PC-3 (cell line): ENCODE measurements at regions not wholly inside any gene's neighbourhood (a gene's known extent, or its start where the extent isn't known, plus 50 kb on each side); places are given as distances from the start of the nearest gene placed in this dataset.

Experiments
- ATAC-seq: fragments of 200-7000 bp; cut with Tn5 transposase; 2 replicates; pipeline ENCODE4 v1.9.1; 2020; ENCODE audit warnings: mild to moderate bottlenecking, moderate library complexity
- BruUV-seq: library from RNA; stranded (reverse); fragments of 400-500 nt; replicated peaks from 2 replicates; lab custom pipeline; 2021; lab: Mats Ljungman, UMichigan
- CTCF ChIA-PET: fragments of 300-600 bp; sonication (Branson Sonifier 250); formaldehyde crosslinking; loops from one replicate; lab custom pipeline; 2022; ENCODE audit warnings: antibody characterized with exemption; lab: Charles Lee
- POLR2A ChIA-PET: fragments of 300-600 bp; sonication (Branson Sonifier 250); formaldehyde crosslinking; loops from one replicate; lab custom pipeline; 2022; ENCODE audit warnings: antibody characterized with exemption; ENCODE audit not compliant: unreplicated experiment; lab: Charles Lee
- DNase-seq: peaks from one replicate; pipeline ENCODE4 v3.0.0-alpha.2; 2015
- H2AFZ ChIP-seq: fragments of 300-600 bp; sonication (generic); 2 replicates; pipeline ENCODE4 v1.6.0; 2016; ENCODE audit warnings: antibody characterized with exemption, low read length
- H3F3A ChIP-seq: fragments of 300-600 bp; sonication (generic); one replicate; pipeline ENCODE4 v1.6.0; 2017; ENCODE audit warnings: antibody characterized with exemption, low read length, control low read depth, mild to moderate bottlenecking; ENCODE audit not compliant: unreplicated experiment
- H3K27ac ChIP-seq: fragments of 300-600 bp; sonication (generic); 2 replicates; pipeline ENCODE4 v1.5.1; 2016; ENCODE audit warnings: mild to moderate bottlenecking, low read length
- H3K27me3 ChIP-seq: fragments of 300-600 bp; sonication (generic); 2 replicates; pipeline ENCODE4 v1.6.1; 2016; ENCODE audit warnings: low read length, mixed read lengths
- H3K36me3 ChIP-seq: fragments of 300-600 bp; sonication (generic); 2 replicates; pipeline ENCODE4 v1.6.1; 2016; ENCODE audit warnings: low read depth, mixed run types, low read length, mixed read lengths
- H3K4me1 ChIP-seq: fragments of 300-600 bp; sonication (generic); 2 replicates; pipeline ENCODE4 v1.5.1; 2016; ENCODE audit warnings: low read length; ENCODE audit not compliant: insufficient read depth
- H3K4me2 ChIP-seq: fragments of 300-600 bp; sonication (generic); 2 replicates; pipeline ENCODE4 v1.6.0; 2016; ENCODE audit warnings: low read length
- H3K4me3 ChIP-seq: fragments of 300-600 bp; sonication (generic); 2 replicates; pipeline ENCODE4 v1.5.1; 2016; ENCODE audit warnings: mild to moderate bottlenecking, low read length, mixed read lengths
- H3K79me2 ChIP-seq: fragments of 300-600 bp; sonication (generic); 2 replicates; pipeline ENCODE4 v1.6.1; 2017; ENCODE audit warnings: low read length, mixed read lengths
- H3K9ac ChIP-seq: fragments of 300-600 bp; sonication (generic); 2 replicates; pipeline ENCODE4 v1.6.0; 2016; ENCODE audit warnings: mild to moderate bottlenecking, low read length
- H3K9me2 ChIP-seq: fragments of 300-600 bp; sonication (generic); replicated peaks from 2 replicates; pipeline ENCODE4 v1.6.1; 2016; ENCODE audit warnings: mixed run types, low read length, mixed read lengths
- H3K9me3 ChIP-seq: fragments of 300-600 bp; sonication (generic); 2 replicates; pipeline ENCODE4 v1.6.1; 2016; ENCODE audit warnings: low read length, mixed read lengths
- H4K20me1 ChIP-seq: fragments of 300-600 bp; sonication (generic); 2 replicates; pipeline ENCODE4 v1.6.1; 2016; ENCODE audit warnings: low read length, mixed read lengths
- EZH2 ChIP-seq: fragments of 300-600 bp; sonication (generic); IDR thresholded peaks from one replicate; pipeline ENCODE4 v1.6.1; 2017; ENCODE audit warnings: antibody characterized with exemption, mild to moderate bottlenecking, low read length; ENCODE audit not compliant: unreplicated experiment
- EZH2phosphoT487 ChIP-seq: fragments of 300-600 bp; sonication (generic); IDR thresholded peaks from 2 replicates; pipeline ENCODE4 v1.6.1; 2018; ENCODE audit warnings: mild to moderate bottlenecking, antibody characterized with exemption, low read length, borderline replicate concordance
- intact Hi-C: fragments of 100-400 bp; cut with micrococcal nuclease; formaldehyde crosslinking; loops from 2 replicates; pipeline ENCODE4 v1.9.0; 2023
- TF ChIP-seq, protein P1 (sequence below): fragments of 300-600 bp; sonication (generic); conservative IDR thresholded peaks from 2 replicates; pipeline ENCODE4 v1.5.1; 2017; ENCODE audit warnings: antibody characterized with exemption, low read depth, mild to moderate bottlenecking, low read length

DNA sequence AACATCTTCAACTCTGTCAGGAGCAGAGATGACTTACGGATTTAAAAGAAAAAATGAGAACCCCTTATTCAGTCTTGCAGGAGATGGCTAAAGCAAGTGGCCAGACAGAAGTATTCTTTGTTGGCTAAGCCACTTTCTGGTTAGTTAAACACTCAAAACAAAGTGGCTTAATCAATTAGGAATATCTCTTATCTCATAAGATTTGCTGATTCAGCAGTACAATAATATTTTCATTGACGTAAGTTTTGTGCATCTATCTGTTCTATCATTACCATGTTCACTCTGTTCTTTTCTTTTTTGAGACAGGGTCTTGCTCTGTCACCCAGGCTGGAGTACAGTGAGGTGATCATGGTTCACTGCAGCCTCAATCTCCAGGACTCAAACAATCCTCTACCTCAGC, 342.0 kb downstream of the EN1 start:
- Histone ChIP-seq H3K9ac (no peak overlapping the region), H3K79me2 (no peaks in the 10 kb centered on the region), H3K4me1 (no peaks in the 10 kb centered on the region), H3K4me3 (no peak overlapping the region), H3K36me3 (no peaks in the 10 kb centered on the region), H3F3A (no peaks in the 10 kb centered on the region), H4K20me1 (no peaks in the 10 kb centered on the region), H3K27me3 (0 out of 2 replicates have a peak, but pooled peaks cover 3% of the 10 kb centered on the region), H3K27ac (no peak overlapping the region), H2AFZ (no peak overlapping the region), H3K9me2 (no peaks in the 10 kb centered on the region), H3K9me3 (no peaks in the 10 kb centered on the region), H3K4me2 (no peak overlapping the region)
- DNase-seq, result no peak
- ChIA-PET CTCF (no interaction called here), POLR2A (no interaction called here)
- BruUV-seq, result no TSS peak
- intact Hi-C loops, result no loop called here
- TF ChIP-seq, protein P1, sequence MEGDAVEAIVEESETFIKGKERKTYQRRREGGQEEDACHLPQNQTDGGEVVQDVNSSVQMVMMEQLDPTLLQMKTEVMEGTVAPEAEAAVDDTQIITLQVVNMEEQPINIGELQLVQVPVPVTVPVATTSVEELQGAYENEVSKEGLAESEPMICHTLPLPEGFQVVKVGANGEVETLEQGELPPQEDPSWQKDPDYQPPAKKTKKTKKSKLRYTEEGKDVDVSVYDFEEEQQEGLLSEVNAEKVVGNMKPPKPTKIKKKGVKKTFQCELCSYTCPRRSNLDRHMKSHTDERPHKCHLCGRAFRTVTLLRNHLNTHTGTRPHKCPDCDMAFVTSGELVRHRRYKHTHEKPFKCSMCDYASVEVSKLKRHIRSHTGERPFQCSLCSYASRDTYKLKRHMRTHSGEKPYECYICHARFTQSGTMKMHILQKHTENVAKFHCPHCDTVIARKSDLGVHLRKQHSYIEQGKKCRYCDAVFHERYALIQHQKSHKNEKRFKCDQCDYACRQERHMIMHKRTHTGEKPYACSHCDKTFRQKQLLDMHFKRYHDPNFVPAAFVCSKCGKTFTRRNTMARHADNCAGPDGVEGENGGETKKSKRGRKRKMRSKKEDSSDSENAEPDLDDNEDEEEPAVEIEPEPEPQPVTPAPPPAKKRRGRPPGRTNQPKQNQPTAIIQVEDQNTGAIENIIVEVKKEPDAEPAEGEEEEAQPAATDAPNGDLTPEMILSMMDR, result no peak
- TF ChIP-seq EZH2phosphoT487, result no peak
- no peak for TF ChIP-seq EZH2
- no peak for ATAC-seq

DNA sequence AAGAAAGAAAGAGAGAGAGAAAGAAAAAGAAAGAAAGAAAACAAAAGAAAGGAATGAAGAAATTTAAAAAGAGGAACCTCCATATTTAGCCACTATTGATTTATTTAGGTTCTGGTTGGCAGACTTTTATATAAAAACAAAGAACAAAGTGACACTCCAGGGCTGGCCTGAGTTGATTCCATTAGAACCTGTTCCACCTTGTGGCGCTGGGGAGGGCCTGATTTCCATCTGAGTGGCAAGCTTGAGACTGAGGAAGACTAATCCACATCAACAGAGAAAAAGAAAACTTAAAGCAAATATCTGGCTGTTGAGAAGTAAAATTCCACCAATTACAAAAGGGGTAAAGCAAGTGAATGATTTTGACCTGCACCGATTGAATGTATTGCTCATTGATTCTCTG, 345.3 kb downstream of the EN1 start:
- Histone ChIP-seq H3K4me3 (no peak overlapping the region), H3K4me2 (no peak overlapping the region), H3K9ac (no peak overlapping the region), H3K27ac (no peak overlapping the region), H2AFZ (no peak overlapping the region), H3F3A (no peaks in the 10 kb centered on the region), H3K27me3 (peaks cover 5% of the 10 kb centered on the region; the same call in 1 of the 2 replicates), H3K9me3 (no peaks in the 10 kb centered on the region), H3K36me3 (no peaks in the 10 kb centered on the region), H3K79me2 (no peaks in the 10 kb centered on the region), H3K4me1 (no peaks in the 10 kb centered on the region), H3K9me2 (no peaks in the 10 kb centered on the region), H4K20me1 (no peaks in the 10 kb centered on the region)
- intact Hi-C loops, result no loop called here
- ChIA-PET POLR2A (no interaction called here), CTCF (no interaction called here)
- ATAC-seq, result no peak
- no peak for DNase-seq
- TF ChIP-seq, protein P1, result no peak
- TF ChIP-seq EZH2phosphoT487 (no peak), EZH2 (no peak)
- no TSS peak for BruUV-seq

DNA sequence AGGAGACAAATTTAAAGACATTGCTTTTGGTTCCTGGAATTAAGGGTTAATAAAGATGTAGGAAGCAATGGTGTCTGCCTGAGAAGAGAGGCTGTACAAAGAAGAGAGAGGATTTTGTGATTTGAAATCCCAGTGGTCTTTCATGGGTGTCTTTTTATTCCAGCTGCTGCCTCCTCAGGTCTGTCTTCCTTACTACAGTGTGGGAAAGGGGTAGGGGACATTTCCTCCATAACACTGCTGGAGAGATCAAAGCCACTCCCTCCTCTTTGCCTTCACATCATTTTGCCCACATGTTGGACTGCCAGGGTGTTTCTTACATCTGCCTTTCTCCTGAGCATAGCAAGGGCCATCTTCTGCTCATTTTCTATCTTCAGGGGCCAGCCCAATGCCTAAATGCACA, 348.5 kb downstream of the EN1 start:
- DNase-seq (no peak), ATAC-seq (no peak)
- TF ChIP-seq EZH2, result no peak
- TF ChIP-seq EZH2phosphoT487, result no peak
- TF ChIP-seq, protein P1, result no peak
- POLR2A ChIA-PET, result no interaction called here
- Histone ChIP-seq H3K9me3 (no peaks in the 10 kb centered on the region), H3K27ac (no peak overlapping the region), H3K27me3 (peaks cover 4% of the 10 kb centered on the region; the same call in 1 of the 2 replicates), H3K9me2 (no peaks in the 10 kb centered on the region), H2AFZ (no peak overlapping the region), H3K4me1 (no peaks in the 10 kb centered on the region), H3K4me3 (no peak overlapping the region), H3K9ac (no peak overlapping the region), H3K4me2 (no peak overlapping the region), H3K36me3 (no peaks in the 10 kb centered on the region), H3F3A (no peaks in the 10 kb centered on the region), H4K20me1 (no peaks in the 10 kb centered on the region), H3K79me2 (no peaks in the 10 kb centered on the region)
- CTCF ChIA-PET, result no interaction called here
- BruUV-seq, result no TSS peak
- intact Hi-C loops, result no loop called here
